ENCODE measurements at regions not wholly inside any gene's neighbourhood (a gene's known extent, or its start where the extent isn't known, plus 50 kb on each side); places are given as distances from the start of the nearest gene placed in this dataset.

- no peak for TF ChIP-seq CTCF (IDR thresholded peaks at IDR 0.05)
- TF ChIP-seq POLR2A (IDR thresholded peaks at IDR 0.05), result no peak
These were observed 602.9 kb upstream of the ATP2B1 start for GRCh38 chr12:90311561-90311960.

Measured in heart left ventricle (tissue), 13 donors.